SK-N-SH treated with all-trans-retinoic acid at 6 μM for 48 hours (cell line): ENCODE measurements at regions not wholly inside any gene's neighbourhood (a gene's known extent, or its start where the extent isn't known, plus 50 kb on each side); places are given as distances from the start of the nearest gene placed in this dataset.

Experiments
- ARNTL ChIP-seq: fragments of 450-650 bp; formaldehyde crosslinking; IDR thresholded peaks from 2 replicates; pipeline ENCODE4 v1.5.0; 2020; ENCODE audit warnings: low read depth, mild to moderate bottlenecking, moderate library complexity, borderline replicate concordance
- CREB5 ChIP-seq: fragments of 250-450 bp; sonication (Bioruptor Pico); IDR thresholded peaks from 2 replicates; pipeline ENCODE4 v1.5.1; 2020; ENCODE audit warnings: low read depth, mild to moderate bottlenecking, moderate library complexity
- CSDC2 ChIP-seq: fragments of 250-450 bp; sonication (Bioruptor Pico); IDR thresholded peaks from 2 replicates; pipeline ENCODE4 v1.5.0; 2020; ENCODE audit warnings: mild to moderate bottlenecking, moderate library complexity
- CSRNP3 ChIP-seq: fragments of 250-450 bp; sonication (Bioruptor Pico); IDR thresholded peaks from 2 replicates; pipeline ENCODE4 v1.5.1; 2021; ENCODE audit warnings: mild to moderate bottlenecking, moderate library complexity
- ESRRG ChIP-seq: fragments of 250-450 bp; sonication (Bioruptor Pico); IDR thresholded peaks from 2 replicates; pipeline ENCODE4 v1.6.1; 2021; ENCODE audit warnings: mild to moderate bottlenecking
- PATZ1 ChIP-seq: fragments of 250-450 bp; sonication (Bioruptor Pico); IDR thresholded peaks from 2 replicates; pipeline ENCODE4 v1.8.0; 2020; ENCODE audit warnings: mild to moderate bottlenecking, moderate library complexity, borderline replicate concordance
- PPARA ChIP-seq: fragments of 250-450 bp; sonication (Bioruptor Pico); IDR thresholded peaks from 2 replicates; pipeline ENCODE4 v1.5.0; 2020; ENCODE audit warnings: mild to moderate bottlenecking, borderline replicate concordance
- ZNF70 ChIP-seq: fragments of 450-650 bp; formaldehyde crosslinking; IDR thresholded peaks from 2 replicates; pipeline ENCODE4 v1.5.0; 2020; ENCODE audit warnings: mild to moderate bottlenecking, moderate library complexity
- ZNF8 ChIP-seq: fragments of 450-650 bp; formaldehyde crosslinking; IDR thresholded peaks from 2 replicates; pipeline ENCODE4 v1.5.0; 2020; ENCODE audit warnings: mild to moderate bottlenecking, moderate library complexity

- TF ChIP-seq ZNF8 (CRISPR knock-in tag) (no peak), CREB5 (no peak), CSDC2 (no peak), PPARA (no peak), ARNTL (no peak), PATZ1 (CRISPR knock-in tag) (no peak), ESRRG (CRISPR knock-in tag) (no peak), ZNF70 (CRISPR knock-in tag) (no peak), CSRNP3 (CRISPR knock-in tag) (no peak)
Observed at GRCh38 chr5:171700318-171700912, 85.2 kb upstream of the SMIM23 start.
